HL-60 (cell line): ENCODE measurements at regions not wholly inside any gene's neighbourhood (a gene's known extent, or its start where the extent isn't known, plus 50 kb on each side); places are given as distances from the start of the nearest gene placed in this dataset.

Experiments used
- DNase-seq, 2 experiments: peaks; one replicate each; pipeline ENCODE4 v3.0.0-alpha.2; 2010 to 2020; ENCODE audit warnings: low read depth in 1 of 2, low spot score in 1 of 2
- H3K27ac ChIP-seq: fragments of 250-450 bp; sonication (Bioruptor Pico); replicated peaks from 2 replicates; pipeline ENCODE4 v1.5.1; 2020; ENCODE audit warnings: mild to moderate bottlenecking, moderate library complexity
- H3K27me3 ChIP-seq: fragments of 250-450 bp; sonication (Bioruptor Pico); 2 replicates; pipeline ENCODE4 v1.5.1; 2021; ENCODE audit warnings: mild to moderate bottlenecking, moderate library complexity; ENCODE audit not compliant: insufficient read depth, poor library complexity, severe bottlenecking
- H3K4me3 ChIP-seq: replicated peaks from 2 replicates; pipeline ENCODE4 v1.5.1; 2011; ENCODE audit warnings: mild to moderate bottlenecking, control low read depth, low read length; ENCODE audit not compliant: insufficient read depth
- GABPA ChIP-seq: IDR thresholded peaks from 2 replicates; pipeline ENCODE4 v1.6.1; 2012; ENCODE audit warnings: low read depth
- POLR2AphosphoS5 ChIP-seq: IDR thresholded peaks from 2 replicates; pipeline ENCODE4 v1.6.1; 2012; ENCODE audit warnings: low read depth
- SPI1 ChIP-seq: IDR thresholded peaks from 2 replicates; pipeline ENCODE4 v1.6.1; 2012; ENCODE audit warnings: low read depth, mild to moderate bottlenecking, borderline replicate concordance
- TF ChIP-seq, protein P1 (sequence below): IDR thresholded peaks from one replicate; pipeline ENCODE4 v1.5.1; 2011; ENCODE audit warnings: low read length, control low read depth, inconsistent platforms; ENCODE audit not compliant: insufficient read depth
- TF ChIP-seq, protein P2 (sequence below): IDR thresholded peaks from 2 replicates; pipeline ENCODE4 v1.6.1; 2012; ENCODE audit warnings: low read depth; ENCODE audit not compliant: insufficient replicate concordance

- Histone ChIP-seq H3K4me3 (no peak overlapping the region), H3K27me3 (peaks cover 2% of the 10 kb centered on the region), H3K27ac (no peak overlapping the region)
- TF ChIP-seq, protein P1, sequence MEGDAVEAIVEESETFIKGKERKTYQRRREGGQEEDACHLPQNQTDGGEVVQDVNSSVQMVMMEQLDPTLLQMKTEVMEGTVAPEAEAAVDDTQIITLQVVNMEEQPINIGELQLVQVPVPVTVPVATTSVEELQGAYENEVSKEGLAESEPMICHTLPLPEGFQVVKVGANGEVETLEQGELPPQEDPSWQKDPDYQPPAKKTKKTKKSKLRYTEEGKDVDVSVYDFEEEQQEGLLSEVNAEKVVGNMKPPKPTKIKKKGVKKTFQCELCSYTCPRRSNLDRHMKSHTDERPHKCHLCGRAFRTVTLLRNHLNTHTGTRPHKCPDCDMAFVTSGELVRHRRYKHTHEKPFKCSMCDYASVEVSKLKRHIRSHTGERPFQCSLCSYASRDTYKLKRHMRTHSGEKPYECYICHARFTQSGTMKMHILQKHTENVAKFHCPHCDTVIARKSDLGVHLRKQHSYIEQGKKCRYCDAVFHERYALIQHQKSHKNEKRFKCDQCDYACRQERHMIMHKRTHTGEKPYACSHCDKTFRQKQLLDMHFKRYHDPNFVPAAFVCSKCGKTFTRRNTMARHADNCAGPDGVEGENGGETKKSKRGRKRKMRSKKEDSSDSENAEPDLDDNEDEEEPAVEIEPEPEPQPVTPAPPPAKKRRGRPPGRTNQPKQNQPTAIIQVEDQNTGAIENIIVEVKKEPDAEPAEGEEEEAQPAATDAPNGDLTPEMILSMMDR: no peak
- no peak for TF ChIP-seq GABPA
- no peak for TF ChIP-seq POLR2AphosphoS5
- TF ChIP-seq SPI1: no peak
- TF ChIP-seq, protein P2, sequence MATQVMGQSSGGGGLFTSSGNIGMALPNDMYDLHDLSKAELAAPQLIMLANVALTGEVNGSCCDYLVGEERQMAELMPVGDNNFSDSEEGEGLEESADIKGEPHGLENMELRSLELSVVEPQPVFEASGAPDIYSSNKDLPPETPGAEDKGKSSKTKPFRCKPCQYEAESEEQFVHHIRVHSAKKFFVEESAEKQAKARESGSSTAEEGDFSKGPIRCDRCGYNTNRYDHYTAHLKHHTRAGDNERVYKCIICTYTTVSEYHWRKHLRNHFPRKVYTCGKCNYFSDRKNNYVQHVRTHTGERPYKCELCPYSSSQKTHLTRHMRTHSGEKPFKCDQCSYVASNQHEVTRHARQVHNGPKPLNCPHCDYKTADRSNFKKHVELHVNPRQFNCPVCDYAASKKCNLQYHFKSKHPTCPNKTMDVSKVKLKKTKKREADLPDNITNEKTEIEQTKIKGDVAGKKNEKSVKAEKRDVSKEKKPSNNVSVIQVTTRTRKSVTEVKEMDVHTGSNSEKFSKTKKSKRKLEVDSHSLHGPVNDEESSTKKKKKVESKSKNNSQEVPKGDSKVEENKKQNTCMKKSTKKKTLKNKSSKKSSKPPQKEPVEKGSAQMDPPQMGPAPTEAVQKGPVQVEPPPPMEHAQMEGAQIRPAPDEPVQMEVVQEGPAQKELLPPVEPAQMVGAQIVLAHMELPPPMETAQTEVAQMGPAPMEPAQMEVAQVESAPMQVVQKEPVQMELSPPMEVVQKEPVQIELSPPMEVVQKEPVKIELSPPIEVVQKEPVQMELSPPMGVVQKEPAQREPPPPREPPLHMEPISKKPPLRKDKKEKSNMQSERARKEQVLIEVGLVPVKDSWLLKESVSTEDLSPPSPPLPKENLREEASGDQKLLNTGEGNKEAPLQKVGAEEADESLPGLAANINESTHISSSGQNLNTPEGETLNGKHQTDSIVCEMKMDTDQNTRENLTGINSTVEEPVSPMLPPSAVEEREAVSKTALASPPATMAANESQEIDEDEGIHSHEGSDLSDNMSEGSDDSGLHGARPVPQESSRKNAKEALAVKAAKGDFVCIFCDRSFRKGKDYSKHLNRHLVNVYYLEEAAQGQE: no peak
- DNase-seq: no peak
These were observed 390.8 kb upstream of the MON1B start for GRCh38 chr16:76800196-76800595.

GRCh38 chr16:76801357-76801756 lies 389.6 kb upstream of the MON1B start:
- H3K4me3 ChIP-seq: no peak overlapping the region
- TF ChIP-seq, protein P2: no peak
- TF ChIP-seq GABPA: no peak
- TF ChIP-seq, protein P1: no peak
- TF ChIP-seq SPI1: no peak
- TF ChIP-seq POLR2AphosphoS5: no peak
- peaks cover 2% of the 10 kb centered on the region for H3K27me3 ChIP-seq
- H3K27ac ChIP-seq: no peak overlapping the region
- DNase-seq: no peak

GRCh38 chr16:76816475-76816874 lies 374.5 kb upstream of the MON1B start:
- TF ChIP-seq SPI1: no peak
- no peak for DNase-seq

DNA sequence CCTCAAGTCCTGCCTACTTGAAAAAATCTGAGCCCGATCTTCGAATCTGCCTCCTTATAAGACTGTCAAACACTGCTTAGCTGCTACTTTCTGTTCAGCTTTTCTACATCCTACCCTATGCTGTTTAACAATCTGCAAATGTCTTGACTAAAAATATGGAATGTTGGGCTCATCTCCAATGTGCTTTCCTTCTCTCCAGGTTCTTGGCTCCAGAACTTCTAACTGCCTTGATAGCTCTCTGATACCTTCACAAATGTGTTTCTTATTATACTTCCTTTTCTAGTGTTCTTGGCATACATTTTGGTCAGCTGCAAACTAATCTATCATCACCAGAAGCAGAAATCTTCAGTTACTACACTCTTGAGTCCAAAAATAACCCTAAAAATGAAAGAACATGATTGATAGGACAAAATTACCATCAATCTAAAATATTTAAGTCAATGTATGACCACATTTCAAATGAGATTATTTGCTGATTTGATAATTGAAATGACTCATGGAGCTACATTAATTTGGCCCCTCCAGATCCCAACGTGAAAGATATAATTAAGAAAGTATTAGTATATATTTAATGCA lies 372.3 kb upstream of the MON1B start:
- no peak overlapping the region for H3K4me3 ChIP-seq
- no peak for TF ChIP-seq POLR2AphosphoS5
- TF ChIP-seq, protein P1: no peak
- no peak for TF ChIP-seq GABPA
- TF ChIP-seq, protein P2: no peak
- no peak for TF ChIP-seq SPI1
- no peak overlapping the region for H3K27ac ChIP-seq
- no peaks in the 10 kb centered on the region for H3K27me3 ChIP-seq
- DNase-seq: no peak

More at GRCh38 chr16:76816475-76816874, 374.5 kb upstream of the MON1B start:
- no peak overlapping the region for H3K4me3 ChIP-seq
- H3K27ac ChIP-seq: no peak overlapping the region
- H3K27me3 ChIP-seq: no peaks in the 10 kb centered on the region
